HG02938 (cell line): ENCODE measurements at regions not wholly inside any gene's neighbourhood (a gene's known extent, or its start where the extent isn't known, plus 50 kb on each side); places are given as distances from the start of the nearest gene placed in this dataset.

Source experiments
- ATAC-seq: cut with Tn5 transposase; IDR thresholded peaks from one replicate; pipeline ENCODE4 v1.9.1; 2021; ENCODE audit warnings: mild to moderate bottlenecking, moderate library complexity; ENCODE audit not compliant: unreplicated experiment

- no peak for ATAC-seq
These were observed 91.9 kb upstream of the SOX6 start for GRCh38 chr11:16448123-16448717.

GRCh38 chr11:16441461-16441860 is 85.1 kb upstream of the SOX6 start:
- ATAC-seq: no peak

GRCh38 chr11:16440136-16440535 is 83.8 kb upstream of the SOX6 start:
- no peak for ATAC-seq

GRCh38 chr11:16434036-16434435 is 77.7 kb upstream of the SOX6 start:
- no peak for ATAC-seq

- no peak for ATAC-seq
These were observed 74.3 kb upstream of the SOX6 start for GRCh38 chr11:16430674-16431073.

- ATAC-seq: no peak
These were observed 65.5 kb upstream of the SOX6 start for GRCh38 chr11:16421826-16422225.

- no peak for ATAC-seq
These were observed 62.2 kb upstream of the SOX6 start for GRCh38 chr11:16418428-16419097.

- no peak for ATAC-seq
These were observed 56.3 kb upstream of the SOX6 start for GRCh38 chr11:16412525-16413172.

GRCh38 chr11:16410479-16410878 is 54.1 kb upstream of the SOX6 start:
- ATAC-seq: no peak

- no peak for ATAC-seq
These were observed 52.3 kb upstream of the SOX6 start for GRCh38 chr11:16408619-16409018.

- no peak for ATAC-seq
These were observed 49.9 kb upstream of the SOX6 start for GRCh38 chr11:16406226-16406625.
